ENCODE measurements at regions not wholly inside any gene's neighbourhood (a gene's known extent, or its start where the extent isn't known, plus 50 kb on each side); places are given as distances from the start of the nearest gene placed in this dataset.

GRCh38 chr18:10062302-10063300, 148.8 kb downstream of the VAPA start:
- TF ChIP-seq CTCF (IDR thresholded peaks at IDR 0.05) = no peak
- Histone ChIP-seq H3K9me3 (no peaks in the 10 kb centered on the region), H3K36me3 (no peaks in the 10 kb centered on the region), H3K4me3 (no peak overlapping the region), H3K27ac (no peak overlapping the region), H3K27me3 (no peaks in the 10 kb centered on the region), H3K4me1 (peaks cover 0 to 6% of the 10 kb centered on the region in 2 donors)
- intact Hi-C loops (cut with DNase I) = no loop called here
- no peak for DNase-seq (ENCODE audit: low spot score in 2 of 2)

GRCh38 chr18:10063489-10063888, 149.7 kb downstream of the VAPA start:
- Histone ChIP-seq H3K27ac (no peak overlapping the region), H3K4me1 (peaks cover 0 to 3% of the 10 kb centered on the region in 2 donors), H3K27me3 (no peaks in the 10 kb centered on the region), H3K36me3 (no peaks in the 10 kb centered on the region), H3K4me3 (no peak overlapping the region), H3K9me3 (no peaks in the 10 kb centered on the region)
- DNase-seq (ENCODE audit: low spot score in 2 of 2) = no peak
- TF ChIP-seq CTCF (IDR thresholded peaks at IDR 0.05) = no peak
- intact Hi-C loops (cut with DNase I) = no loop called here

- no peaks in the 10 kb centered on the region for H3K27me3 ChIP-seq
- TF ChIP-seq CTCF (IDR thresholded peaks at IDR 0.05) = no peak
- H3K4me1 ChIP-seq = peaks cover 0 to 3% of the 10 kb centered on the region in 2 donors
- no peaks in the 10 kb centered on the region for H3K36me3 ChIP-seq
- no peaks in the 10 kb centered on the region for H3K9me3 ChIP-seq
- intact Hi-C loops (cut with DNase I) = no loop called here
- DNase-seq (ENCODE audit: low spot score in 2 of 2) = no peak
- H3K27ac ChIP-seq = no peak overlapping the region
- no peak overlapping the region for H3K4me3 ChIP-seq
Observed at GRCh38 chr18:10064267-10064666, 150.5 kb downstream of the VAPA start.

GRCh38 chr18:10065296-10065695, 151.5 kb downstream of the VAPA start:
- peaks cover 0 to 3% of the 10 kb centered on the region in 2 donors for H3K4me1 ChIP-seq
- intact Hi-C loops (cut with DNase I) = no loop called here
- no peaks in the 10 kb centered on the region for H3K9me3 ChIP-seq
- H3K4me3 ChIP-seq = no peak overlapping the region
- TF ChIP-seq CTCF (IDR thresholded peaks at IDR 0.05) = no peak
- no peaks in the 10 kb centered on the region for H3K27me3 ChIP-seq
- no peak overlapping the region for H3K27ac ChIP-seq
- H3K36me3 ChIP-seq = no peaks in the 10 kb centered on the region
- DNase-seq (ENCODE audit: low spot score in 2 of 2) = no peak

GRCh38 chr18:10067670-10068659, 154.1 kb downstream of the VAPA start:
- intact Hi-C loops (cut with DNase I) = no loop called here
- Histone ChIP-seq H3K4me1 (peaks cover 0 to 3% of the 10 kb centered on the region in 2 donors), H3K4me3 (peak overlapping the region in 1 of 2 donors; percentile 40), H3K27ac (no peak overlapping the region), H3K9me3 (no peaks in the 10 kb centered on the region), H3K36me3 (no peaks in the 10 kb centered on the region), H3K27me3 (no peaks in the 10 kb centered on the region)
- no peak for DNase-seq (ENCODE audit: low spot score in 2 of 2)
- TF ChIP-seq CTCF (IDR thresholded peaks at IDR 0.05) = no peak
